HepG2 (cell line): ENCODE measurements at regions not wholly inside any gene's neighbourhood (a gene's known extent, or its start where the extent isn't known, plus 50 kb on each side); places are given as distances from the start of the nearest gene placed in this dataset.

Experiments used
- ATAC-seq: fragments of 200-7000 bp; cut with Tn5 transposase; 3 replicates; pipeline ENCODE4 v1.9.1; 2020; ENCODE audit warnings: mild to moderate bottlenecking, moderate library complexity
- BruUV-seq: library from RNA; stranded (reverse); fragments of 400-500 nt; replicated peaks from 2 replicates; lab custom pipeline; 2021; lab: Mats Ljungman, UMichigan
- CTCF ChIA-PET: fragments of 300-600 bp; formaldehyde crosslinking; extraction: SDS; loops from one replicate; lab custom pipeline; 2021; ENCODE audit warnings: low total read pairs, inconsistent platforms, low intra/inter-chr PET ratio; lab: Yijun Ruan, JAX
- POLR2A ChIA-PET: fragments of 350-600 bp; sonication (Branson Sonifier 250); formaldehyde crosslinking; loops from one replicate; lab custom pipeline; 2020; ENCODE audit warnings: antibody characterized with exemption, inconsistent platforms; lab: Yijun Ruan, JAX
- DNase-seq: peaks from one replicate; pipeline ENCODE4 v3.0.0-alpha.2; 2015; ENCODE audit warnings: low spot score
- FAIRE-seq: peaks from 3 replicates; lab custom pipeline; 2011; peaks lifted over from hg19 to GRCh38; lab: Jason Lieb, UNC
- H2AFZ ChIP-seq: one replicate; pipeline ENCODE4 v1.6.1; 2011; ENCODE audit warnings: low read length, inconsistent platforms
- H3K27ac ChIP-seq: fragments of 300-600 bp; 3 replicates; pipeline ENCODE4 v1.8.0; 2011; ENCODE audit warnings: mixed run types, mild to moderate bottlenecking, mixed read lengths, low read length, inconsistent platforms; ENCODE audit not compliant: insufficient read depth; ENCODE audit errors: extremely low read length
- H3K27me3 ChIP-seq, 2 experiments: fragments of 200-600 bp in 1 of 2; 2 replicates in 1 of 2; 3 replicates in 1 of 2; pipeline versions ENCODE4 v1.6.0 to v1.8.0; 2011; ENCODE audit warnings: low read length in 2 of 2, mild to moderate bottlenecking in 2 of 2, moderate library complexity in 2 of 2, inconsistent platforms in 1 of 2; ENCODE audit not compliant: insufficient read depth in 2 of 2, control insufficient read depth in 1 of 2
- H3K36me3 ChIP-seq, 2 experiments: fragments of 200-600 bp in 1 of 2; replicated peaks in 1 of 2; 2 replicates in 1 of 2; 3 replicates in 1 of 2; pipeline versions ENCODE4 v1.5.1 to v1.8.0; 2011; ENCODE audit warnings: low read length in 2 of 2, inconsistent platforms in 1 of 2; ENCODE audit not compliant: insufficient read depth in 2 of 2, control insufficient read depth in 1 of 2
- H3K4me1 ChIP-seq: 2 replicates; pipeline ENCODE4 v1.5.1; 2012; ENCODE audit warnings: low read length, inconsistent platforms; ENCODE audit not compliant: insufficient read depth
- H3K4me2 ChIP-seq: 2 replicates; pipeline ENCODE4 v1.6.0; 2011; ENCODE audit warnings: low read depth, low read length, inconsistent platforms
- H3K4me3 ChIP-seq, 3 experiments: fragments of 200-600 bp in 1 of 3; sonication (generic), shearing (Covaris generic) in 1 of 3; replicated peaks in 1 of 3; 2 replicates each; pipeline ENCODE4 v1.5.1; 2011 to 2016; ENCODE audit warnings: low read length in 3 of 3, inconsistent platforms in 2 of 3, low read depth in 2 of 3, mild to moderate bottlenecking in 2 of 3, control low read depth in 1 of 3, mixed read lengths in 1 of 3; ENCODE audit not compliant: insufficient read depth in 1 of 3
- H3K79me2 ChIP-seq: one replicate; pipeline ENCODE4 v1.6.1; 2011; ENCODE audit warnings: low read length, inconsistent platforms; ENCODE audit not compliant: insufficient read depth
- H3K9ac ChIP-seq: 2 replicates; pipeline ENCODE4 v1.6.0; 2011; ENCODE audit warnings: mild to moderate bottlenecking, low read depth, low read length, inconsistent platforms; ENCODE audit not compliant: insufficient read depth
- H3K9me3 ChIP-seq: 2 replicates; pipeline ENCODE4 v1.5.1; 2012; ENCODE audit warnings: mild to moderate bottlenecking, low read length
- H4K20me1 ChIP-seq: 2 replicates; pipeline ENCODE4 v1.6.0; 2011; ENCODE audit warnings: inconsistent platforms, mild to moderate bottlenecking, low read length, moderate library complexity; ENCODE audit not compliant: insufficient read depth
- AGO1 ChIP-seq: fragments of 200-400 bp; formaldehyde crosslinking; IDR thresholded peaks from 2 replicates; pipeline ENCODE4 v1.6.1; 2017; ENCODE audit warnings: mild to moderate bottlenecking, low read depth, low read length, moderate library complexity; ENCODE audit not compliant: poor library complexity, severe bottlenecking
- CC2D1A ChIP-seq: sonication (generic); formaldehyde crosslinking; IDR thresholded peaks from 2 replicates; pipeline ENCODE4 v1.8.1; 2023; ENCODE audit warnings: mild to moderate bottlenecking, missing genetic modification reagents
- CHCHD3 ChIP-seq: sonication (generic); formaldehyde crosslinking; IDR thresholded peaks from 2 replicates; pipeline ENCODE4 v1.8.0; 2022; ENCODE audit warnings: mild to moderate bottlenecking, missing genetic modification reagents, moderate library complexity
- DZIP1 ChIP-seq: sonication (generic); formaldehyde crosslinking; IDR thresholded peaks from 2 replicates; pipeline ENCODE4 v1.5.0; 2020; ENCODE audit warnings: mild to moderate bottlenecking, missing genetic modification reagents
- ELF1 ChIP-seq: sonication (generic); formaldehyde crosslinking; IDR thresholded peaks from 2 replicates; pipeline ENCODE4 v1.4.0; 2020; ENCODE audit warnings: missing genetic modification reagents
- ELK4 ChIP-seq: sonication (generic); formaldehyde crosslinking; IDR thresholded peaks from 2 replicates; pipeline ENCODE4 v1.9.0; 2021; ENCODE audit warnings: missing genetic modification reagents, borderline replicate concordance
- GATAD2A ChIP-seq: IDR thresholded peaks from 2 replicates; pipeline ENCODE4 v1.6.1; 2016
- GZF1 ChIP-seq: sonication (generic); formaldehyde crosslinking; IDR thresholded peaks from 2 replicates; pipeline ENCODE4 v1.5.1; 2020; ENCODE audit warnings: mild to moderate bottlenecking, missing genetic modification reagents
- HNRNPH1 ChIP-seq: fragments of 200-400 bp; formaldehyde crosslinking; optimal IDR thresholded peaks from 2 replicates; pipeline ENCODE3; 2017; ENCODE audit warnings: mild to moderate bottlenecking, low read depth, low read length
- PBX3 ChIP-seq: sonication (generic); formaldehyde crosslinking; IDR thresholded peaks from 2 replicates; pipeline ENCODE4 v1.8.1; 2023; ENCODE audit warnings: missing genetic modification reagents, inconsistent platforms, borderline replicate concordance
- SMARCC2 ChIP-seq: fragments of 450-650 bp; IDR thresholded peaks from 2 replicates; pipeline ENCODE4 v1.6.1; 2017; ENCODE audit warnings: antibody characterized with exemption, mild to moderate bottlenecking
- TAF15 ChIP-seq: fragments of 200-400 bp; formaldehyde crosslinking; IDR thresholded peaks from one replicate; pipeline ENCODE4 v1.6.1; 2018; ENCODE audit warnings: mild to moderate bottlenecking, low read depth, low read length; ENCODE audit not compliant: poor library complexity, severe bottlenecking
- YY1 ChIP-seq: IDR thresholded peaks from 2 replicates; pipeline ENCODE4 v1.6.1; 2011; ENCODE audit warnings: low read length, low read depth, moderate library complexity, mild to moderate bottlenecking; ENCODE audit not compliant: insufficient read depth, insufficient replicate concordance
- ZNF639 ChIP-seq: conservative IDR thresholded peaks from 2 replicates; pipeline ENCODE4 v1.6.1; 2018; ENCODE audit warnings: missing genetic modification reagents
- ZNF660 ChIP-seq: sonication (generic); formaldehyde crosslinking; IDR thresholded peaks from 2 replicates; pipeline ENCODE4 v1.5.1; 2020; ENCODE audit warnings: mild to moderate bottlenecking, low read depth, missing genetic modification reagents, borderline replicate concordance
- in situ Hi-C: cut with HindIII; loops from 2 replicates; pipeline ENCODE4 v1.10.0; 2017; ENCODE audit warnings: low pct_unique_long_range_greater_than_20kb; ENCODE audit not compliant: extremely low pct_ligation_motif_present
- intact Hi-C: fragments of 100-400 bp; cut with micrococcal nuclease; formaldehyde crosslinking; loops from one replicate; pipeline ENCODE4 v1.10.0; 2022; ENCODE audit not compliant: unreplicated experiment

- POLR2A ChIA-PET = no interaction called here
- no peak overlapping the region for H3K27ac ChIP-seq
- no peaks in the 10 kb centered on the region for H4K20me1 ChIP-seq
- TF ChIP-seq ELF1 (no peak), CHCHD3 (no peak), GZF1 (CRISPR knock-in tag) (no peak), HNRNPH1 (no peak), ELK4 (CRISPR knock-in tag) (no peak), AGO1 (no peak), ZNF639 (CRISPR knock-in tag) (no peak), ZNF660 (CRISPR knock-in tag) (no peak), PBX3 (CRISPR knock-in tag) (no peak), CC2D1A (CRISPR knock-in tag) (no peak), DZIP1 (CRISPR knock-in tag) (no peak), SMARCC2 (no peak), GATAD2A (CRISPR knock-in tag) (no peak), TAF15 (no peak), YY1 (no peak)
- FAIRE-seq (no peak), DNase-seq (no peak), ATAC-seq (no peak)
- no peak overlapping the region for H3K4me3 ChIP-seq
- H3K9ac ChIP-seq = no peak overlapping the region
- H3K36me3 ChIP-seq = no peaks in the 10 kb centered on the region
- H3K4me2 ChIP-seq = no peak overlapping the region
- intact Hi-C loops = no loop called here
- H3K27me3 ChIP-seq = no peaks in the 10 kb centered on the region
- no peaks in the 10 kb centered on the region for H3K79me2 ChIP-seq
- BruUV-seq = no TSS peak
- in situ Hi-C loops = no loop called here
- CTCF ChIA-PET = no interaction called here
- no peaks in the 10 kb centered on the region for H3K4me1 ChIP-seq
- H2AFZ ChIP-seq = no peak overlapping the region
- H3K9me3 ChIP-seq = no peaks in the 10 kb centered on the region
Observed at GRCh38 chr5:97478483-97478882, 295.4 kb upstream of the RIOK2 start.
